A673 (cell line): ENCODE measurements at regions not wholly inside any gene's neighbourhood (a gene's known extent, or its start where the extent isn't known, plus 50 kb on each side); places are given as distances from the start of the nearest gene placed in this dataset.

Experiments
- BruUV-seq: library from RNA; stranded (reverse); fragments of 400-500 nt; replicated peaks from 2 replicates; lab custom pipeline; 2021; lab: Mats Ljungman, UMichigan
- CTCF ChIA-PET: fragments of 300-600 bp; sonication (Branson Sonifier 250); formaldehyde crosslinking; loops from one replicate; lab custom pipeline; 2022; ENCODE audit warnings: antibody characterized with exemption; lab: Charles Lee
- POLR2A ChIA-PET: fragments of 300-600 bp; sonication (Branson Sonifier 250); formaldehyde crosslinking; loops from one replicate; lab custom pipeline; 2022; ENCODE audit warnings: antibody characterized with exemption; ENCODE audit not compliant: low non-redundant PET; lab: Charles Lee
- DNase-seq: peaks from one replicate; pipeline ENCODE4 v3.0.0-alpha.2; 2015; ENCODE audit warnings: low spot score
- H3K27ac ChIP-seq: fragments of 200-600 bp; sonication (generic); 2 replicates; pipeline ENCODE4 v1.5.1; 2016; ENCODE audit warnings: mixed run types, low read depth, mild to moderate bottlenecking, mixed read lengths, antibody characterized with exemption, low read length; ENCODE audit not compliant: poor library complexity, severe bottlenecking
- H3K27me3 ChIP-seq: fragments of 200-600 bp; sonication (generic); replicated peaks from 2 replicates; pipeline ENCODE4 v1.6.1; 2017; ENCODE audit warnings: mixed run types, low read depth, mild to moderate bottlenecking, mixed read lengths, antibody characterized with exemption, low read length; ENCODE audit not compliant: insufficient read depth, poor library complexity
- H3K36me3 ChIP-seq: fragments of 200-600 bp; sonication (generic); 2 replicates; pipeline ENCODE4 v1.6.1; 2016; ENCODE audit warnings: mixed run types, mild to moderate bottlenecking, mixed read lengths, antibody characterized with exemption, low read length; ENCODE audit not compliant: insufficient read depth, poor library complexity, severe bottlenecking
- H3K4me1 ChIP-seq: fragments of 200-600 bp; sonication (generic); 2 replicates; pipeline ENCODE4 v1.6.1; 2017; ENCODE audit warnings: mixed run types, mild to moderate bottlenecking, mixed read lengths, antibody characterized with exemption, low read length; ENCODE audit not compliant: insufficient read depth, poor library complexity, severe bottlenecking
- H3K4me3 ChIP-seq: fragments of 200-600 bp; sonication (generic); 2 replicates; pipeline ENCODE4 v1.5.1; 2016; ENCODE audit warnings: low read depth, mixed run types, mild to moderate bottlenecking, mixed read lengths, low read length; ENCODE audit not compliant: poor library complexity, severe bottlenecking
- H3K9me3 ChIP-seq: fragments of 200-600 bp; sonication (generic); 2 replicates; pipeline ENCODE4 v1.6.1; 2016; ENCODE audit warnings: mixed run types, low read depth, mild to moderate bottlenecking, mixed read lengths, antibody characterized with exemption, low read length; ENCODE audit not compliant: poor library complexity, severe bottlenecking
- EZH2 ChIP-seq: fragments of 200-600 bp; sonication (generic); IDR thresholded peaks from 2 replicates; pipeline ENCODE4 v1.6.1; 2017; ENCODE audit warnings: borderline replicate concordance, low read depth, mild to moderate bottlenecking, mixed read lengths, antibody characterized with exemption, low read length; ENCODE audit not compliant: poor library complexity, severe bottlenecking
- intact Hi-C: fragments of 100-400 bp; cut with micrococcal nuclease; formaldehyde crosslinking; loops from one replicate; pipeline ENCODE4 v1.10.0; 2022; ENCODE audit not compliant: unreplicated experiment
- TF ChIP-seq, protein P1 (sequence below): fragments of 300-800, 200-600 bp; sonication (generic); conservative IDR thresholded peaks from 2 replicates; pipeline ENCODE4 v1.5.1; 2017; ENCODE audit warnings: low read depth, mild to moderate bottlenecking, antibody characterized with exemption, low read length, moderate library complexity, mixed read lengths

DNA sequence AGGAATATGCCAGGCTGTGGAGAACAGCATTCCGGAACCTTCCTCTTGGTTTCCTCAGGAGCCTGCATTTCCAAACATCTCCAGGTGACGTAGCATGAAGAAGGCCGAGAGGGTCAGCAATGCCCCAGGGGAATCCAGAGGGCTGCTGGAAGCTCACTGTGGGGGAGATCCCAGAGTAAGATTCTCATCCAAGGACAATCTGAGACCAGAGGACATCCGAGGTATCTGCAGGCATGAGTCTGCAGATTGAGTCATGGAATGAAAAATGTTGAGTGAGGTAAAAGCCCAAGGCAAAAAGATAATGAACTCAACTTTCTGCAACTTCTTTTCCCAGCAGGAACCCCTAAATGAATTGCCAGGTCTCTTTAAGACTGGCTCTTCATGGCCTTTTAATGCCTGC is 73.5 kb downstream of the KIF4B start:
- Histone ChIP-seq H3K36me3 (no peaks in the 10 kb centered on the region), H3K27ac (no peak overlapping the region), H3K4me1 (peaks cover 12% of the 10 kb centered on the region), H3K4me3 (no peak overlapping the region), H3K9me3 (no peaks in the 10 kb centered on the region), H3K27me3 (no peaks in the 10 kb centered on the region)
- ChIA-PET CTCF (no interaction called here), POLR2A (no interaction called here)
- DNase-seq = no peak
- no TSS peak for BruUV-seq
- intact Hi-C loops = no loop called here
- TF ChIP-seq, protein P1, sequence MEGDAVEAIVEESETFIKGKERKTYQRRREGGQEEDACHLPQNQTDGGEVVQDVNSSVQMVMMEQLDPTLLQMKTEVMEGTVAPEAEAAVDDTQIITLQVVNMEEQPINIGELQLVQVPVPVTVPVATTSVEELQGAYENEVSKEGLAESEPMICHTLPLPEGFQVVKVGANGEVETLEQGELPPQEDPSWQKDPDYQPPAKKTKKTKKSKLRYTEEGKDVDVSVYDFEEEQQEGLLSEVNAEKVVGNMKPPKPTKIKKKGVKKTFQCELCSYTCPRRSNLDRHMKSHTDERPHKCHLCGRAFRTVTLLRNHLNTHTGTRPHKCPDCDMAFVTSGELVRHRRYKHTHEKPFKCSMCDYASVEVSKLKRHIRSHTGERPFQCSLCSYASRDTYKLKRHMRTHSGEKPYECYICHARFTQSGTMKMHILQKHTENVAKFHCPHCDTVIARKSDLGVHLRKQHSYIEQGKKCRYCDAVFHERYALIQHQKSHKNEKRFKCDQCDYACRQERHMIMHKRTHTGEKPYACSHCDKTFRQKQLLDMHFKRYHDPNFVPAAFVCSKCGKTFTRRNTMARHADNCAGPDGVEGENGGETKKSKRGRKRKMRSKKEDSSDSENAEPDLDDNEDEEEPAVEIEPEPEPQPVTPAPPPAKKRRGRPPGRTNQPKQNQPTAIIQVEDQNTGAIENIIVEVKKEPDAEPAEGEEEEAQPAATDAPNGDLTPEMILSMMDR = no peak
- no peak for TF ChIP-seq EZH2

DNA sequence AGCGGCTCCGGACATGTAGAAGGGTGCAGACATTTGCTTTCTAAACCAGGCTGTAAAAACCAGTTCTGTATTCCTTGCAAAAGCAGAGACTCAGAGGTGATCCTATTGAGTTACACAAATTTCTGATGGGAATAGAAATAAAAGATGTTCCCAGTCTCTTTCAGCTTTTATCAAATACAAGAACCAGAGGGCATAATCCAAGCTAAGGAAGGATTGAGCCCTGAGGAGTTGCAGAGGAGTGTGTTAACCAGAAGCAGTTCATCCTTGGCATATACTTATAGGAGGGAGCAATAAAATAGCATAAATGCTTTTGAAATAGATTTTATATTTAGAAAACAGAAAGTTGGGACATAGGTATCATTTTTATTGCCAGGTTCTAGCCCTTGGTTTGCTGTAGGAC is 75.3 kb downstream of the KIF4B start:
- peaks cover 12% of the 10 kb centered on the region for H3K4me1 ChIP-seq
- no peak overlapping the region for H3K27ac ChIP-seq
- CTCF ChIA-PET = no interaction called here
- intact Hi-C loops = no loop called here
- H3K4me3 ChIP-seq = no peak overlapping the region
- POLR2A ChIA-PET = no interaction called here
- no peaks in the 10 kb centered on the region for H3K9me3 ChIP-seq
- H3K36me3 ChIP-seq = no peaks in the 10 kb centered on the region
- TF ChIP-seq, protein P1 = no peak
- TF ChIP-seq EZH2 = no peak
- no peak for DNase-seq
- no TSS peak for BruUV-seq
- H3K27me3 ChIP-seq = no peaks in the 10 kb centered on the region

DNA sequence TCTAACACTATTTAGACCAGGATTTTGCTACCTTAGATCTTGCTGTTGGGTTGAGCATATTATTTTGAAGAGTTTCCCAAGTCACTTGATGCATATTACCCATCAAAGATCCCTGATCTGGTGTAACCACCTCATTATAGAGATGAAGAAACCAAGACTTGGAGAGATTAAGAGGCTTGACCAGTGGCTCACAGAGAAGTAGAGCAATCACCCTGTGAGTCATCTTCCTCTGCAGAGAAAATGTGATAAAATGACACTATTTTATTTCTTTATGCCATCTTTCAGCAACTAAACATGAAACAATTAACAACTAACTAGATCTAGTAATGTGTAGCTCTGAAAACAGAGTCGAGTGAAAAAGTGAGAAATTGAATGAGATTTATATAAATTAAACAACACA is 76.1 kb downstream of the KIF4B start:
- no peak for DNase-seq
- Histone ChIP-seq H3K4me3 (no peak overlapping the region), H3K4me1 (peaks cover 12% of the 10 kb centered on the region), H3K9me3 (no peaks in the 10 kb centered on the region), H3K36me3 (no peaks in the 10 kb centered on the region), H3K27ac (no peak overlapping the region), H3K27me3 (no peaks in the 10 kb centered on the region)
- CTCF ChIA-PET = no interaction called here
- no peak for TF ChIP-seq EZH2
- TF ChIP-seq, protein P1 = no peak
- no TSS peak for BruUV-seq
- POLR2A ChIA-PET = interaction anchor here (0.6 kb wide), 1 partner anchor 19 kb away, joined by 4 read pairs; no protein-coding TSS in a partner anchor
- intact Hi-C loops = no loop called here
